H1 (cell line): ENCODE measurements at regions not wholly inside any gene's neighbourhood (a gene's known extent, or its start where the extent isn't known, plus 50 kb on each side); places are given as distances from the start of the nearest gene placed in this dataset.

Experiments
- ASH2L ChIP-seq: fragments of 200-600, 300-600 bp; sonication (generic); IDR thresholded peaks from one replicate; pipeline ENCODE4 v1.7.1; 2017; ENCODE audit warnings: low read length
- CBX5 ChIP-seq: fragments of 300-800, 300-1000 bp; sonication (generic); IDR thresholded peaks from 2 replicates; pipeline ENCODE4 v1.7.1; 2016; ENCODE audit warnings: antibody characterized with exemption, low read length, low read depth
- HDAC6 ChIP-seq: IDR thresholded peaks from one replicate; pipeline ENCODE4 v1.7.1; 2012; ENCODE audit warnings: low read depth, mild to moderate bottlenecking, inconsistent platforms, low read length, moderate library complexity
- JUN ChIP-seq: IDR thresholded peaks from 2 replicates; pipeline ENCODE4 v1.6.1; 2011; ENCODE audit warnings: low read depth, mild to moderate bottlenecking, improper control_type of control experiment, low read length
- JUND ChIP-seq: IDR thresholded peaks from 2 replicates; pipeline ENCODE4 v1.6.1; 2011; ENCODE audit warnings: mild to moderate bottlenecking, improper control_type of control experiment, low read length
- NRF1 ChIP-seq: IDR thresholded peaks from 2 replicates; pipeline ENCODE4 v1.6.1; 2011; ENCODE audit warnings: mild to moderate bottlenecking, low read depth, low read length, improper control_type of control experiment
- POLR2AphosphoS5 ChIP-seq: IDR thresholded peaks from 2 replicates; pipeline ENCODE4 v1.6.1; 2011; ENCODE audit warnings: low read depth, low read length
- TF ChIP-seq, protein P1 (sequence below): fragments of 300-600 bp; sonication (generic); IDR thresholded peaks from 2 replicates; pipeline ENCODE4 v1.7.1; 2012; ENCODE audit warnings: low read length, moderate library complexity, mild to moderate bottlenecking, inconsistent platforms; ENCODE audit not compliant: insufficient replicate concordance

DNA sequence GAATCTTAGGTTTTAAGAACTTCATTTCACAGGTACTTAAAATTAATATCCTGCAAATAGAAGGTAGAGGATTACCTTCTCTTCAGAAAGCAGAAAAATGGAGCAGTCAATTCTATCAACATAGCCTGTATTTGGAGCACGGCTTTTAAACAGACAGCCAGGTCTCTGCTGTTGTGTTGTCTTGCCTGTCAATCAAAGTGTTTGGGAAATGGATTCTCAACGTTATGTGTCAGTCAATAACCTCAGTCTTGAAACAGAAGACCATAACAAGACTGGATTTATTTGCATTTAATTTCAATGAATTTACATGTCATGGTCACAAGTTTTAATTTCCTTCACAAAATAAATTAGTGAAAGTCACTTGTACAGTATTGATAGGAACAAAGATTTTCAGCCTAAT is 51.9 kb upstream of the KRR1 start (continued):
- TF ChIP-seq, protein P1, sequence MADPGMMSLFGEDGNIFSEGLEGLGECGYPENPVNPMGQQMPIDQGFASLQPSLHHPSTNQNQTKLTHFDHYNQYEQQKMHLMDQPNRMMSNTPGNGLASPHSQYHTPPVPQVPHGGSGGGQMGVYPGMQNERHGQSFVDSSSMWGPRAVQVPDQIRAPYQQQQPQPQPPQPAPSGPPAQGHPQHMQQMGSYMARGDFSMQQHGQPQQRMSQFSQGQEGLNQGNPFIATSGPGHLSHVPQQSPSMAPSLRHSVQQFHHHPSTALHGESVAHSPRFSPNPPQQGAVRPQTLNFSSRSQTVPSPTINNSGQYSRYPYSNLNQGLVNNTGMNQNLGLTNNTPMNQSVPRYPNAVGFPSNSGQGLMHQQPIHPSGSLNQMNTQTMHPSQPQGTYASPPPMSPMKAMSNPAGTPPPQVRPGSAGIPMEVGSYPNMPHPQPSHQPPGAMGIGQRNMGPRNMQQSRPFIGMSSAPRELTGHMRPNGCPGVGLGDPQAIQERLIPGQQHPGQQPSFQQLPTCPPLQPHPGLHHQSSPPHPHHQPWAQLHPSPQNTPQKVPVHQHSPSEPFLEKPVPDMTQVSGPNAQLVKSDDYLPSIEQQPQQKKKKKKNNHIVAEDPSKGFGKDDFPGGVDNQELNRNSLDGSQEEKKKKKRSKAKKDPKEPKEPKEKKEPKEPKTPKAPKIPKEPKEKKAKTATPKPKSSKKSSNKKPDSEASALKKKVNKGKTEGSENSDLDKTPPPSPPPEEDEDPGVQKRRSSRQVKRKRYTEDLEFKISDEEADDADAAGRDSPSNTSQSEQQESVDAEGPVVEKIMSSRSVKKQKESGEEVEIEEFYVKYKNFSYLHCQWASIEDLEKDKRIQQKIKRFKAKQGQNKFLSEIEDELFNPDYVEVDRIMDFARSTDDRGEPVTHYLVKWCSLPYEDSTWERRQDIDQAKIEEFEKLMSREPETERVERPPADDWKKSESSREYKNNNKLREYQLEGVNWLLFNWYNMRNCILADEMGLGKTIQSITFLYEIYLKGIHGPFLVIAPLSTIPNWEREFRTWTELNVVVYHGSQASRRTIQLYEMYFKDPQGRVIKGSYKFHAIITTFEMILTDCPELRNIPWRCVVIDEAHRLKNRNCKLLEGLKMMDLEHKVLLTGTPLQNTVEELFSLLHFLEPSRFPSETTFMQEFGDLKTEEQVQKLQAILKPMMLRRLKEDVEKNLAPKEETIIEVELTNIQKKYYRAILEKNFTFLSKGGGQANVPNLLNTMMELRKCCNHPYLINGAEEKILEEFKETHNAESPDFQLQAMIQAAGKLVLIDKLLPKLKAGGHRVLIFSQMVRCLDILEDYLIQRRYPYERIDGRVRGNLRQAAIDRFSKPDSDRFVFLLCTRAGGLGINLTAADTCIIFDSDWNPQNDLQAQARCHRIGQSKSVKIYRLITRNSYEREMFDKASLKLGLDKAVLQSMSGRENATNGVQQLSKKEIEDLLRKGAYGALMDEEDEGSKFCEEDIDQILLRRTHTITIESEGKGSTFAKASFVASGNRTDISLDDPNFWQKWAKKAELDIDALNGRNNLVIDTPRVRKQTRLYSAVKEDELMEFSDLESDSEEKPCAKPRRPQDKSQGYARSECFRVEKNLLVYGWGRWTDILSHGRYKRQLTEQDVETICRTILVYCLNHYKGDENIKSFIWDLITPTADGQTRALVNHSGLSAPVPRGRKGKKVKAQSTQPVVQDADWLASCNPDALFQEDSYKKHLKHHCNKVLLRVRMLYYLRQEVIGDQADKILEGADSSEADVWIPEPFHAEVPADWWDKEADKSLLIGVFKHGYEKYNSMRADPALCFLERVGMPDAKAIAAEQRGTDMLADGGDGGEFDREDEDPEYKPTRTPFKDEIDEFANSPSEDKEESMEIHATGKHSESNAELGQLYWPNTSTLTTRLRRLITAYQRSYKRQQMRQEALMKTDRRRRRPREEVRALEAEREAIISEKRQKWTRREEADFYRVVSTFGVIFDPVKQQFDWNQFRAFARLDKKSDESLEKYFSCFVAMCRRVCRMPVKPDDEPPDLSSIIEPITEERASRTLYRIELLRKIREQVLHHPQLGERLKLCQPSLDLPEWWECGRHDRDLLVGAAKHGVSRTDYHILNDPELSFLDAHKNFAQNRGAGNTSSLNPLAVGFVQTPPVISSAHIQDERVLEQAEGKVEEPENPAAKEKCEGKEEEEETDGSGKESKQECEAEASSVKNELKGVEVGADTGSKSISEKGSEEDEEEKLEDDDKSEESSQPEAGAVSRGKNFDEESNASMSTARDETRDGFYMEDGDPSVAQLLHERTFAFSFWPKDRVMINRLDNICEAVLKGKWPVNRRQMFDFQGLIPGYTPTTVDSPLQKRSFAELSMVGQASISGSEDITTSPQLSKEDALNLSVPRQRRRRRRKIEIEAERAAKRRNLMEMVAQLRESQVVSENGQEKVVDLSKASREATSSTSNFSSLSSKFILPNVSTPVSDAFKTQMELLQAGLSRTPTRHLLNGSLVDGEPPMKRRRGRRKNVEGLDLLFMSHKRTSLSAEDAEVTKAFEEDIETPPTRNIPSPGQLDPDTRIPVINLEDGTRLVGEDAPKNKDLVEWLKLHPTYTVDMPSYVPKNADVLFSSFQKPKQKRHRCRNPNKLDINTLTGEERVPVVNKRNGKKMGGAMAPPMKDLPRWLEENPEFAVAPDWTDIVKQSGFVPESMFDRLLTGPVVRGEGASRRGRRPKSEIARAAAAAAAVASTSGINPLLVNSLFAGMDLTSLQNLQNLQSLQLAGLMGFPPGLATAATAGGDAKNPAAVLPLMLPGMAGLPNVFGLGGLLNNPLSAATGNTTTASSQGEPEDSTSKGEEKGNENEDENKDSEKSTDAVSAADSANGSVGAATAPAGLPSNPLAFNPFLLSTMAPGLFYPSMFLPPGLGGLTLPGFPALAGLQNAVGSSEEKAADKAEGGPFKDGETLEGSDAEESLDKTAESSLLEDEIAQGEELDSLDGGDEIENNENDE: no peak
- TF ChIP-seq HDAC6: no peak
- TF ChIP-seq JUN: no peak
- TF ChIP-seq NRF1: no peak
- TF ChIP-seq JUND: no peak
- no peak for TF ChIP-seq ASH2L
- TF ChIP-seq CBX5: no peak
- no peak for TF ChIP-seq POLR2AphosphoS5
